Neural crest cell (in vitro differentiated cells): ENCODE measurements at regions not wholly inside any gene's neighbourhood (a gene's known extent, or its start where the extent isn't known, plus 50 kb on each side); places are given as distances from the start of the nearest gene placed in this dataset.

Experiments
- DNase-seq: peaks from one replicate; pipeline ENCODE4 v3.0.0; 2021; ENCODE audit warnings: low read depth, mixed read lengths, low spot score
- H3K27ac Mint-ChIP-seq: one replicate; pipeline ENCODE4 v1.8.0; 2021; ENCODE audit warnings: mild to moderate bottlenecking, mixed read lengths; ENCODE audit not compliant: unreplicated experiment
- H3K27me3 Mint-ChIP-seq: 2 replicates; pipeline ENCODE4 v1.8.0; 2021; ENCODE audit warnings: low read depth, mild to moderate bottlenecking, mixed read lengths
- H3K36me3 Mint-ChIP-seq: 2 replicates; pipeline ENCODE4 v1.8.0; 2021; ENCODE audit warnings: low read depth, mild to moderate bottlenecking, mixed read lengths
- H3K4me1 Mint-ChIP-seq: 2 replicates; pipeline ENCODE4 v1.8.0; 2021; ENCODE audit warnings: mixed read lengths
- H3K4me3 Mint-ChIP-seq: one replicate; pipeline ENCODE4 v1.8.0; 2021; ENCODE audit warnings: mild to moderate bottlenecking, mixed read lengths
- H3K9me3 Mint-ChIP-seq: 2 replicates; pipeline ENCODE4 v1.8.0; 2021; ENCODE audit warnings: mixed read lengths
- TF ChIP-seq, protein P1 (sequence below): fragments of 200-600 bp; sonication (generic); conservative IDR thresholded peaks from 2 replicates; pipeline ENCODE4 v1.5.0; 2021; ENCODE audit warnings: antibody characterized with exemption, mild to moderate bottlenecking

DNA sequence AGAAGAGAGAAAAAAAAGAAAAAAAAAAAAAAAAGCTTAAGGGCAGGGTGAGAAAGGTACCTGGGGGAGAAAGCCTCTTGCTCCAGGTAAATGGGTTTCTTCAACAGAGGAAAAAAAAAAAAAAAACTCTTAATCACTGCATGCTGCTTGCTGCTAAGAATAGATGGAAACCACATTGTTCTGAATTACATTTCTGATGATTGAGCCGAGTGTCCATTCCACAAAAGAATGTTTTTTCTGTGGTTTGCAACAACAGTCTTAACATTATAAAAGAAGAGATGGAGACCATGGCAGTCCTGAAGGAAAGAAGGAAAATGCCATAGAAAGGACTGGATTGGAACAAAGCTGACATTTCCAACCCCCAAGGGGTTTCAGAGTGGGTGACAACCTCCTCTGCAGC, 1312.7 kb downstream of the SLITRK1 start:
- no peaks in the 10 kb centered on the region for H3K27me3 Mint-ChIP-seq
- no peak overlapping the region for H3K27ac Mint-ChIP-seq
- H3K4me3 Mint-ChIP-seq: no peak overlapping the region
- H3K9me3 Mint-ChIP-seq: peaks cover 5% of the 10 kb centered on the region
- DNase-seq: no peak
- peaks cover 3% of the 10 kb centered on the region for H3K36me3 Mint-ChIP-seq
- H3K4me1 Mint-ChIP-seq: no peaks in the 10 kb centered on the region
- TF ChIP-seq, protein P1, sequence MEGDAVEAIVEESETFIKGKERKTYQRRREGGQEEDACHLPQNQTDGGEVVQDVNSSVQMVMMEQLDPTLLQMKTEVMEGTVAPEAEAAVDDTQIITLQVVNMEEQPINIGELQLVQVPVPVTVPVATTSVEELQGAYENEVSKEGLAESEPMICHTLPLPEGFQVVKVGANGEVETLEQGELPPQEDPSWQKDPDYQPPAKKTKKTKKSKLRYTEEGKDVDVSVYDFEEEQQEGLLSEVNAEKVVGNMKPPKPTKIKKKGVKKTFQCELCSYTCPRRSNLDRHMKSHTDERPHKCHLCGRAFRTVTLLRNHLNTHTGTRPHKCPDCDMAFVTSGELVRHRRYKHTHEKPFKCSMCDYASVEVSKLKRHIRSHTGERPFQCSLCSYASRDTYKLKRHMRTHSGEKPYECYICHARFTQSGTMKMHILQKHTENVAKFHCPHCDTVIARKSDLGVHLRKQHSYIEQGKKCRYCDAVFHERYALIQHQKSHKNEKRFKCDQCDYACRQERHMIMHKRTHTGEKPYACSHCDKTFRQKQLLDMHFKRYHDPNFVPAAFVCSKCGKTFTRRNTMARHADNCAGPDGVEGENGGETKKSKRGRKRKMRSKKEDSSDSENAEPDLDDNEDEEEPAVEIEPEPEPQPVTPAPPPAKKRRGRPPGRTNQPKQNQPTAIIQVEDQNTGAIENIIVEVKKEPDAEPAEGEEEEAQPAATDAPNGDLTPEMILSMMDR: no peak

DNA sequence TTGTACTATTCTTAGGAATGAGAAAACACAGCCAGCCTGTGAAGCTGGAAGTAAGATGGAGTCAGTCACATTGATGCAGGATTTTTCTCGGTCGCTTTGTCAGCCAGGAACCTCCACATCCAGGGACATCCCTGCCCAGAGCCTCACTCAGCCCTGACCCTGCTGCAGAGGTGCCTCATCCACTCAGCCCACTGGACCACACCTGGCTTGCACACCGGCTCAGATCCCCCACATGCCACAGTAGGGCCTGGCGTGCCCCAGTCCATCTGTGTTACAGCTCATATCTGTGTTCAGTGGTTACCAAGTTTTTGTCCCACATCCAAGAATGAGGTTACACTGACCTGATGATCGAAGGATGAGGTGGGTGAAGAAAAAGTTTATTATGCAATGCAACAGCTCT, 1315.4 kb downstream of the SLITRK1 start:
- H3K4me1 Mint-ChIP-seq: no peaks in the 10 kb centered on the region
- no peak overlapping the region for H3K27ac Mint-ChIP-seq
- H3K27me3 Mint-ChIP-seq: no peaks in the 10 kb centered on the region

DNA sequence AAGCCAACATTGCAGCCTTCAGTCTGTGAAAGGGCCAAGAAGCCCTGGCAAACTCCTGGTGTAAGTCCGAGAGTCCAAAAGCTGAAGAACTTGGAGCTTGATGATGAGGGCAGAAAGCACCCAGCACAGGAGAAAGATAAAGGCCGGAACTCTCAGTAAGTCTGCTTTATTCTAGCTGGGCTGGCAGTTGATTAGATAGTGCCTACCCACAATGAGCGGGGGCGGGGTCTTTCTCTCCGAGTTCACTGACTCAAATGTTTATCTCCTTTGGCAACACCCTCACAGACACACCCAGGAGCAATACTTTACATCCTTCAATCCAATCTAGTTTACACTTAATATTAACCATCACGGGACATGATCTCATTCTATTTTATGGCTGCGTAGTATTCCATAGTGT, 1317.1 kb downstream of the SLITRK1 start:
- Mint-ChIP-seq H3K4me1 (no peaks in the 10 kb centered on the region), H3K4me3 (no peak overlapping the region), H3K27ac (no peak overlapping the region), H3K36me3 (no peaks in the 10 kb centered on the region), H3K9me3 (no peaks in the 10 kb centered on the region), H3K27me3 (no peaks in the 10 kb centered on the region)
- TF ChIP-seq, protein P1: no peak
- DNase-seq: no peak

More for the DNA sequence above, 1315.4 kb downstream of the SLITRK1 start:
- Mint-ChIP-seq H3K4me3 (no peak overlapping the region), H3K9me3 (no peaks in the 10 kb centered on the region), H3K36me3 (no peaks in the 10 kb centered on the region)
- TF ChIP-seq, protein P1: no peak
- DNase-seq: no peak

DNA sequence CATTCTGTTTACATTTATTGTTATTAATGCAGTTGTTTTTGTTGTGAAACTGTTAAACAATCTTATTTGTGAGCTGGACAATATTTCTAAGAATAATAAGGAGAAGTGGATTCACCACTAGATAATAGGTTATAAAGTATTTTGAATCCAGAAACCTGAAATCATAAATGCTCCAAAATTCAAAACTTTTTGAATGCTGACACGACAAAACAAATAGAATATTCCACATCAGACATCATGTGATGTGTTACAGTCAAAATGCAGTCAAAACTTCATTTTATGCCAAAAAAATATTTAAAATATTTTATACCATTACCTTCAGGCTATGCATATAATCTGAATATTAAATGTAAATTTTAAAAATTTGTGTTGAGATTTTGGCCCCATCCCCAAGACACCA, 1321.4 kb downstream of the SLITRK1 start:
- DNase-seq: no peak
- Mint-ChIP-seq H3K27me3 (no peaks in the 10 kb centered on the region), H3K27ac (no peak overlapping the region), H3K4me1 (no peaks in the 10 kb centered on the region), H3K36me3 (no peaks in the 10 kb centered on the region), H3K9me3 (no peaks in the 10 kb centered on the region), H3K4me3 (no peak overlapping the region)
- TF ChIP-seq, protein P1: no peak

DNA sequence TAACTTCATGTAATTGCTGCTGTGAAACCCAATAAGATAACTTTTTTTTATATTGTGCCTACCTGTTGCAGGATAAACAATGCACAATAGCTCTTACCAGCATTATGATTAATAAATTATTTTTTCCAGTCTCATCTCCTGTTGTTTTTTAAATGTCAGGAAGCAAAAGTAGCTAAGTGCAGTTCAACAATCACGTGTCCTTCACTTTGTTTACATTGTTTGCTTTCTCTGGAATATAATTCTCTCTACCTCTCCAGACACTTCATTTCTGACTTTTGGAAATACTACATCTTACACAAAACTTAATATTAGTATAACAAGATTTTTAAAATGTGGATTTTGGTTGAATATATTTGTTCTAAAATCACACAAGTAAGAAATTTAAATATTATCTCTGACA, 1359.4 kb downstream of the SLITRK1 start:
- Mint-ChIP-seq H3K27me3 (no peaks in the 10 kb centered on the region), H3K9me3 (no peaks in the 10 kb centered on the region), H3K4me3 (no peak overlapping the region), H3K27ac (no peak overlapping the region), H3K4me1 (no peaks in the 10 kb centered on the region), H3K36me3 (no peaks in the 10 kb centered on the region)
- TF ChIP-seq, protein P1: no peak
- no peak for DNase-seq
